ENCODE measurements at regions not wholly inside any gene's neighbourhood (a gene's known extent, or its start where the extent isn't known, plus 50 kb on each side); places are given as distances from the start of the nearest gene placed in this dataset.

- TF ChIP-seq CTCF (IDR thresholded peaks at IDR 0.05; ENCODE audit: insufficient read depth, low read length) (no peak), POLR2AphosphoS5 (IDR thresholded peaks at IDR 0.05; ENCODE audit: low read depth) (no peak)
Measured at GRCh38 chr3:17840126-17840525, 97.7 kb upstream of the TBC1D5 start.

Data from HL-60 (cell line).